H9 (cell line): ENCODE measurements at regions not wholly inside any gene's neighbourhood (a gene's known extent, or its start where the extent isn't known, plus 50 kb on each side); places are given as distances from the start of the nearest gene placed in this dataset.

Experiments
- DNase-seq: peaks from one replicate; pipeline ENCODE4 v3.0.0-alpha.2; 2017
- H2AFZ ChIP-seq: one replicate; pipeline ENCODE4 v1.6.1; 2013; ENCODE audit warnings: mild to moderate bottlenecking, low read length, control low read depth, moderate library complexity
- H2AK5ac ChIP-seq: 2 replicates; pipeline ENCODE4 v1.6.1; 2013; ENCODE audit warnings: low read length, control low read depth, mixed read lengths; ENCODE audit not compliant: insufficient read length
- H2BK120ac ChIP-seq: one replicate; pipeline ENCODE4 v1.6.1; 2013; ENCODE audit warnings: low read depth, mild to moderate bottlenecking, low read length, control low read depth, inconsistent platforms; ENCODE audit not compliant: poor library complexity, severe bottlenecking
- H2BK12ac ChIP-seq: 2 replicates; pipeline ENCODE4 v1.6.1; 2013; ENCODE audit warnings: low read length, control low read depth, mixed read lengths, low read depth; ENCODE audit not compliant: insufficient read length
- H2BK15ac ChIP-seq: 2 replicates; pipeline ENCODE4 v1.6.1; 2013; ENCODE audit warnings: low read depth, low read length, control low read depth
- H2BK20ac ChIP-seq: one replicate; pipeline ENCODE4 v1.6.1; 2013; ENCODE audit warnings: low read depth, mild to moderate bottlenecking, low read length, control low read depth, inconsistent platforms; ENCODE audit not compliant: poor library complexity, severe bottlenecking
- H2BK5ac ChIP-seq: 2 replicates; pipeline ENCODE4 v1.6.1; 2013; ENCODE audit warnings: low read length, control low read depth, mixed read lengths; ENCODE audit not compliant: insufficient read length
- H3K14ac ChIP-seq: 2 replicates; pipeline ENCODE4 v1.6.1; 2013; ENCODE audit warnings: low read length, control low read depth; ENCODE audit not compliant: insufficient read depth
- H3K18ac ChIP-seq: 2 replicates; pipeline ENCODE4 v1.6.1; 2013; ENCODE audit warnings: low read depth, mild to moderate bottlenecking, mixed read lengths, low read length, control low read depth; ENCODE audit not compliant: insufficient read length
- H3K23ac ChIP-seq: 2 replicates; pipeline ENCODE4 v1.6.1; 2013; ENCODE audit warnings: low read length, control low read depth, mixed read lengths, low read depth; ENCODE audit not compliant: insufficient read length
- H3K23me2 ChIP-seq: 2 replicates; pipeline ENCODE4 v1.6.1; 2013; ENCODE audit warnings: low read depth, mild to moderate bottlenecking, mixed read lengths, low read length, control low read depth; ENCODE audit not compliant: insufficient read length, poor library complexity, severe bottlenecking
- H3K27ac ChIP-seq: 2 replicates; pipeline ENCODE4 v1.5.1; 2013; ENCODE audit warnings: low read length, control low read depth, mixed read lengths, low read depth; ENCODE audit not compliant: insufficient read length
- H3K27me3 ChIP-seq: 2 replicates; pipeline ENCODE4 v1.6.1; 2013; ENCODE audit warnings: low read length, control low read depth, inconsistent platforms; ENCODE audit not compliant: insufficient read depth
- H3K4ac ChIP-seq: 2 replicates; pipeline ENCODE4 v1.6.1; 2013; ENCODE audit warnings: low read depth, mild to moderate bottlenecking, control low read depth, inconsistent platforms, low read length, moderate library complexity
- H3K4me1 ChIP-seq: 2 replicates; pipeline ENCODE4 v1.6.1; 2013; ENCODE audit warnings: low read length, control low read depth, inconsistent platforms; ENCODE audit not compliant: insufficient read depth
- H3K4me2 ChIP-seq: 2 replicates; pipeline ENCODE4 v1.6.1; 2013; ENCODE audit warnings: low read length, control low read depth, mixed read lengths; ENCODE audit not compliant: insufficient read length, insufficient read depth
- H3K56ac ChIP-seq: 2 replicates; pipeline ENCODE4 v1.6.1; 2013; ENCODE audit warnings: low read depth, mild to moderate bottlenecking, mixed read lengths, low read length, control low read depth; ENCODE audit not compliant: insufficient read length
- H3K79me1 ChIP-seq: 2 replicates; pipeline ENCODE4 v1.6.1; 2013; ENCODE audit warnings: low read depth, mild to moderate bottlenecking, moderate library complexity, low read length, control low read depth, inconsistent platforms; ENCODE audit not compliant: insufficient read depth, poor library complexity, severe bottlenecking
- H3K79me2 ChIP-seq: 2 replicates; pipeline ENCODE4 v1.6.1; 2013; ENCODE audit warnings: low read length, control low read depth, inconsistent platforms; ENCODE audit not compliant: insufficient read depth
- H3K9ac ChIP-seq: 2 replicates; pipeline ENCODE4 v1.6.1; 2013; ENCODE audit warnings: low read length, control low read depth, mixed read lengths; ENCODE audit not compliant: insufficient read length; ENCODE audit errors: extremely low read depth
- H3K9me3 ChIP-seq: one replicate; pipeline ENCODE4 v1.6.1; 2013; ENCODE audit warnings: low read depth, low read length, inconsistent platforms; ENCODE audit not compliant: control insufficient read depth
- H3T11ph ChIP-seq: one replicate; pipeline ENCODE4 v1.6.1; 2013; ENCODE audit warnings: mild to moderate bottlenecking, low read length, control low read depth, inconsistent platforms
- H4K20me1 ChIP-seq: one replicate; pipeline ENCODE4 v1.6.1; 2013; ENCODE audit not compliant: control insufficient read depth, insufficient read length, insufficient read depth
- H4K5ac ChIP-seq: 2 replicates; pipeline ENCODE4 v1.6.1; 2013; ENCODE audit warnings: low read depth, mild to moderate bottlenecking, mixed read lengths, low read length, control low read depth; ENCODE audit not compliant: insufficient read length
- H4K8ac ChIP-seq: replicated peaks from 2 replicates; pipeline ENCODE4 v1.6.1; 2013; ENCODE audit warnings: low read length, control low read depth, mixed read lengths, low read depth; ENCODE audit not compliant: insufficient read length
- H4K91ac ChIP-seq: 2 replicates; pipeline ENCODE4 v1.6.1; 2013; ENCODE audit warnings: low read depth, mild to moderate bottlenecking, moderate library complexity, mixed read lengths, low read length, control low read depth; ENCODE audit not compliant: insufficient read length
- H3K27ac Mint-ChIP-seq, 3 experiments: 2 replicates in 2 of 3; 3 replicates in 1 of 3; pipeline ENCODE4 v1.8.0; 2020 to 2021; ENCODE audit warnings: mixed read lengths in 3 of 3, mild to moderate bottlenecking in 1 of 3, moderate library complexity in 1 of 3
- H3K27me3 Mint-ChIP-seq: 2 replicates; pipeline ENCODE4 v1.8.0; 2021; ENCODE audit warnings: low read depth, mild to moderate bottlenecking, moderate library complexity, mixed read lengths
- H3K36me3 Mint-ChIP-seq, 3 experiments: 2 replicates in 2 of 3; 3 replicates in 1 of 3; pipeline ENCODE4 v1.8.0; 2020 to 2021; ENCODE audit warnings: low read depth in 3 of 3, mixed read lengths in 3 of 3; ENCODE audit not compliant: insufficient read depth in 1 of 3
- H3K4me1 Mint-ChIP-seq, 2 experiments: 2 replicates each; pipeline ENCODE4 v1.8.0; 2020; ENCODE audit warnings: mixed read lengths in 2 of 2
- H3K4me3 Mint-ChIP-seq, 2 experiments: 2 replicates in 1 of 2; 3 replicates in 1 of 2; pipeline ENCODE4 v1.8.0; 2020 to 2021; ENCODE audit warnings: mild to moderate bottlenecking in 2 of 2, mixed read lengths in 2 of 2, moderate library complexity in 1 of 2
- H3K9me3 Mint-ChIP-seq, 2 experiments: 2 replicates in 1 of 2; 3 replicates in 1 of 2; pipeline ENCODE4 v1.8.0; 2020; ENCODE audit warnings: mild to moderate bottlenecking in 2 of 2, mixed read lengths in 2 of 2, moderate library complexity in 1 of 2
- CTCF ChIP-seq: fragments of 200-600 bp; sonication (generic); conservative IDR thresholded peaks from 3 replicates; pipeline ENCODE4 v1.8.0; 2021; ENCODE audit warnings: antibody characterized with exemption, mild to moderate bottlenecking
- WGBS: extraction: QIAGEN DNeasy Blood & Tissue Kit; methylation state at CpG from one replicate; pipeline ENCODE4 v1.1.7; 2013; ENCODE audit warnings: missing lambda C conversion rate, low lambda C conversion rate, mixed read lengths; ENCODE audit not compliant: insufficient read length; ENCODE audit errors: extremely low coverage; 5-methylcytosine and 5-hydroxymethylcytosine counted together

- H3K36me3 Mint-ChIP-seq, result peaks cover 0 to 4% (median 0%) of the 10 kb centered on the region in 3 experiments; a peak in 2 of 7 replicates
- DNase-seq, result no peak
- peaks cover 0 to 7% of the 10 kb centered on the region in 2 experiments; a peak in 3 of 5 replicates for H3K9me3 Mint-ChIP-seq
- H2BK120ac ChIP-seq, result no peak overlapping the region
- no peaks in the 10 kb centered on the region for H3K27me3 ChIP-seq
- no peak overlapping the region for H3K4ac ChIP-seq
- H3K4me2 ChIP-seq, result no peak overlapping the region
- no peak overlapping the region for H3K14ac ChIP-seq
- no peak overlapping the region for H4K5ac ChIP-seq
- no peak overlapping the region for H4K91ac ChIP-seq
- no peaks in the 10 kb centered on the region; a peak in 1 of 4 replicates for H3K4me1 Mint-ChIP-seq
- no peaks in the 10 kb centered on the region for H3K9me3 ChIP-seq
- no peak overlapping the region for H4K8ac ChIP-seq
- no peak overlapping the region for H2BK12ac ChIP-seq
- H3K27ac Mint-ChIP-seq, result no peak overlapping the region
- no peak overlapping the region for H2BK20ac ChIP-seq
- no peak overlapping the region for H3K18ac ChIP-seq
- H3K9ac ChIP-seq, result no peak overlapping the region
- H3K23me2 ChIP-seq, result no peaks in the 10 kb centered on the region
- no CpG with 5 or more reads among the region's 2 CpGs for WGBS
- H3K4me3 Mint-ChIP-seq, result no peak overlapping the region
- no peak overlapping the region for H3K23ac ChIP-seq
- no peak overlapping the region for H2AFZ ChIP-seq
- H4K20me1 ChIP-seq, result no peaks in the 10 kb centered on the region
- H3K79me2 ChIP-seq, result no peaks in the 10 kb centered on the region
- no peaks in the 10 kb centered on the region; the same call in 1 of the 2 replicates for H3K27me3 Mint-ChIP-seq
- H3K79me1 ChIP-seq, result no peaks in the 10 kb centered on the region
- H2BK15ac ChIP-seq, result no peak overlapping the region
- no peak overlapping the region for H3K56ac ChIP-seq
- H2AK5ac ChIP-seq, result no peak overlapping the region
- no peaks in the 10 kb centered on the region for H3K4me1 ChIP-seq
- H3K27ac ChIP-seq, result no peak overlapping the region
- no peak for TF ChIP-seq CTCF
- no peak overlapping the region for H2BK5ac ChIP-seq
- H3T11ph ChIP-seq, result no peak overlapping the region
These were observed 173.2 kb upstream of the TRPC7 start for GRCh38 chr5:136538534-136538933.
